Mesenchymal stem cell (in vitro differentiated cells and primary cell): ENCODE measurements at regions not wholly inside any gene's neighbourhood (a gene's known extent, or its start where the extent isn't known, plus 50 kb on each side); places are given as distances from the start of the nearest gene placed in this dataset.

Experiments
- DNase-seq: peaks from one replicate; pipeline ENCODE4 v3.0.0-alpha.2; 2013
- H2AFZ ChIP-seq: one replicate; pipeline ENCODE4 v1.6.1; 2013; ENCODE audit warnings: low read depth, mild to moderate bottlenecking, control low read depth, inconsistent platforms, low read length, moderate library complexity
- H2AK5ac ChIP-seq: 2 replicates; pipeline ENCODE4 v1.6.1; 2013; ENCODE audit warnings: low read length, moderate library complexity, mild to moderate bottlenecking, inconsistent platforms; ENCODE audit not compliant: severe bottlenecking
- H2BK120ac ChIP-seq: one replicate; pipeline ENCODE4 v1.6.1; 2013; ENCODE audit warnings: low read depth, mild to moderate bottlenecking, inconsistent platforms, low read length, moderate library complexity
- H2BK12ac ChIP-seq, 2 experiments: one replicate each; pipeline ENCODE4 v1.6.1; 2013; ENCODE audit warnings: inconsistent platforms in 2 of 2, low read length in 2 of 2, mild to moderate bottlenecking in 2 of 2, moderate library complexity in 2 of 2, control low read depth in 1 of 2
- H2BK15ac ChIP-seq: one replicate; pipeline ENCODE4 v1.6.1; 2013; ENCODE audit warnings: mild to moderate bottlenecking, low read depth, inconsistent platforms; ENCODE audit not compliant: poor library complexity, severe bottlenecking
- H2BK5ac ChIP-seq: 2 replicates; pipeline ENCODE4 v1.6.1; 2013; ENCODE audit warnings: low read depth, mild to moderate bottlenecking, low read length, control low read depth, inconsistent platforms; ENCODE audit not compliant: poor library complexity, severe bottlenecking
- H3K14ac ChIP-seq, 2 experiments: one replicate each; pipeline ENCODE4 v1.6.1; 2013; ENCODE audit warnings: inconsistent platforms in 2 of 2, low read length in 2 of 2, control low read depth in 1 of 2, mild to moderate bottlenecking in 1 of 2, moderate library complexity in 1 of 2
- H3K18ac ChIP-seq, 2 experiments: one replicate each; pipeline ENCODE4 v1.6.1; 2013; ENCODE audit warnings: inconsistent platforms in 2 of 2, low read length in 2 of 2, control low read depth in 1 of 2, low read depth in 1 of 2, mild to moderate bottlenecking in 1 of 2
- H3K23ac ChIP-seq, 2 experiments: one replicate each; pipeline ENCODE4 v1.6.1; 2013; ENCODE audit warnings: inconsistent platforms in 2 of 2, low read length in 2 of 2, mild to moderate bottlenecking in 2 of 2, moderate library complexity in 2 of 2, control low read depth in 1 of 2
- H3K27ac ChIP-seq: 2 replicates; pipeline ENCODE4 v1.5.1; 2013; ENCODE audit warnings: mild to moderate bottlenecking, moderate library complexity, low read length, control low read depth, inconsistent platforms; ENCODE audit not compliant: poor library complexity, severe bottlenecking
- H3K27me3 ChIP-seq, 2 experiments: 2 replicates each; pipeline versions ENCODE4 v1.6.1 to v1.7.0; 2013; ENCODE audit warnings: low read length in 2 of 2, mild to moderate bottlenecking in 2 of 2, moderate library complexity in 2 of 2, control low read depth in 1 of 2, inconsistent platforms in 1 of 2; ENCODE audit not compliant: control insufficient read depth in 1 of 2, insufficient read depth in 1 of 2
- H3K36me3 ChIP-seq, 2 experiments: 2 replicates each; pipeline versions ENCODE4 v1.6.1 to v1.7.0; 2013; ENCODE audit warnings: low read length in 2 of 2, control low read depth in 1 of 2, inconsistent platforms in 1 of 2, low read depth in 1 of 2, mild to moderate bottlenecking in 1 of 2; ENCODE audit not compliant: insufficient read depth in 2 of 2, control insufficient read depth in 1 of 2
- H3K4ac ChIP-seq, 2 experiments: one replicate each; pipeline ENCODE4 v1.6.1; 2013; ENCODE audit warnings: inconsistent platforms in 2 of 2, low read length in 2 of 2, mild to moderate bottlenecking in 2 of 2, moderate library complexity in 2 of 2, control low read depth in 1 of 2, low read depth in 1 of 2
- H3K4me1 ChIP-seq: 2 replicates; pipeline ENCODE4 v1.6.1; 2013; ENCODE audit warnings: low read depth, low read length, control low read depth; ENCODE audit not compliant: control insufficient read depth, insufficient read depth
- H3K4me2 ChIP-seq: 2 replicates; pipeline ENCODE4 v1.6.1; 2013; ENCODE audit warnings: low read length, mild to moderate bottlenecking, inconsistent platforms; ENCODE audit not compliant: poor library complexity, severe bottlenecking
- H3K4me3 ChIP-seq, 2 experiments: 2 replicates each; pipeline versions ENCODE4 v1.5.1 to v1.7.0; 2013; ENCODE audit warnings: low read length in 2 of 2, mild to moderate bottlenecking in 2 of 2, control low read depth in 1 of 2, low read depth in 1 of 2; ENCODE audit not compliant: insufficient read depth in 1 of 2
- H3K79me1 ChIP-seq: replicated peaks from 2 replicates; pipeline ENCODE4 v1.6.1; 2013; ENCODE audit warnings: mild to moderate bottlenecking, control low read depth, low read length, inconsistent platforms; ENCODE audit not compliant: poor library complexity, severe bottlenecking
- H3K9ac ChIP-seq: 2 replicates; pipeline ENCODE4 v1.7.0; 2013; ENCODE audit warnings: mild to moderate bottlenecking, low read length, moderate library complexity
- H3K9me3 ChIP-seq: 2 replicates; pipeline ENCODE4 v1.7.0; 2013; ENCODE audit warnings: mild to moderate bottlenecking, low read length; ENCODE audit not compliant: control insufficient read depth
- H4K8ac ChIP-seq: one replicate; pipeline ENCODE4 v1.6.1; 2013; ENCODE audit warnings: inconsistent platforms, mild to moderate bottlenecking, low read length, moderate library complexity
- H4K91ac ChIP-seq: one replicate; pipeline ENCODE4 v1.6.1; 2013; ENCODE audit warnings: mild to moderate bottlenecking, low read length, inconsistent platforms
- WGBS: methylation state at CpG from one replicate; pipeline ENCODE4 v1.1.7; 2013; ENCODE audit warnings: mixed read lengths; 5-methylcytosine and 5-hydroxymethylcytosine counted together

GRCh38 chr5:117587111-117587510 lies 1012.5 kb upstream of the SEMA6A start:
- H2BK5ac ChIP-seq: no peak overlapping the region
- H4K8ac ChIP-seq: no peak overlapping the region
- no peak overlapping the region for H2BK120ac ChIP-seq
- no peak overlapping the region for H3K4me2 ChIP-seq
- H2AK5ac ChIP-seq: no peak overlapping the region
- H3K27ac ChIP-seq: no peak overlapping the region
- no peak overlapping the region for H3K23ac ChIP-seq
- H2BK15ac ChIP-seq: no peak overlapping the region
- H3K36me3 ChIP-seq: no peaks in the 10 kb centered on the region
- 60% methylated on average over 1 of the region's 1 CpG for WGBS
- H3K4me1 ChIP-seq: no peaks in the 10 kb centered on the region
- H3K9me3 ChIP-seq: no peaks in the 10 kb centered on the region
- no peak overlapping the region for H4K91ac ChIP-seq
- no peaks in the 10 kb centered on the region for H3K27me3 ChIP-seq
- no peak overlapping the region for H2BK12ac ChIP-seq
- H2AFZ ChIP-seq: no peak overlapping the region
- H3K4ac ChIP-seq: no peak overlapping the region
- no peaks in the 10 kb centered on the region for H3K79me1 ChIP-seq
- H3K4me3 ChIP-seq: no peak overlapping the region
- no peak overlapping the region for H3K14ac ChIP-seq
- H3K9ac ChIP-seq: no peak overlapping the region
- no peak for DNase-seq
- H3K18ac ChIP-seq: no peak overlapping the region

GRCh38 chr5:117568622-117569021 lies 994.0 kb upstream of the SEMA6A start:
- Histone ChIP-seq H3K4me2 (no peak overlapping the region), H2BK15ac (no peak overlapping the region), H2BK120ac (no peak overlapping the region), H3K79me1 (no peaks in the 10 kb centered on the region), H4K8ac (no peak overlapping the region), H2AK5ac (no peak overlapping the region), H3K4me3 (no peak overlapping the region), H3K14ac (no peak overlapping the region), H2AFZ (no peak overlapping the region), H2BK12ac (no peak overlapping the region), H3K4ac (no peak overlapping the region), H3K9ac (no peak overlapping the region), H3K4me1 (no peaks in the 10 kb centered on the region), H3K18ac (no peak overlapping the region), H3K23ac (no peak overlapping the region), H4K91ac (no peak overlapping the region), H2BK5ac (no peak overlapping the region), H3K27ac (no peak overlapping the region), H3K9me3 (no peaks in the 10 kb centered on the region), H3K36me3 (no peaks in the 10 kb centered on the region), H3K27me3 (no peaks in the 10 kb centered on the region)
- WGBS: 100% methylated on average over 1 of the region's 1 CpG
- no peak for DNase-seq

- H4K8ac ChIP-seq: no peak overlapping the region
- no peak overlapping the region for H3K23ac ChIP-seq
- no peak overlapping the region for H3K14ac ChIP-seq
- H3K18ac ChIP-seq: no peak overlapping the region
- no peaks in the 10 kb centered on the region for H3K27me3 ChIP-seq
- H2BK5ac ChIP-seq: no peak overlapping the region
- H3K9ac ChIP-seq: no peak overlapping the region
- no peak overlapping the region for H3K4ac ChIP-seq
- no peak overlapping the region for H3K27ac ChIP-seq
- no peak overlapping the region for H2BK120ac ChIP-seq
- H3K4me3 ChIP-seq: no peak overlapping the region
- H2BK15ac ChIP-seq: no peak overlapping the region
- no peak overlapping the region for H3K4me2 ChIP-seq
- H3K9me3 ChIP-seq: no peaks in the 10 kb centered on the region
- no peaks in the 10 kb centered on the region for H3K36me3 ChIP-seq
- DNase-seq: no peak
- H3K79me1 ChIP-seq: no peaks in the 10 kb centered on the region
- no peaks in the 10 kb centered on the region for H3K4me1 ChIP-seq
- H2BK12ac ChIP-seq: no peak overlapping the region
- H4K91ac ChIP-seq: no peak overlapping the region
- 97% methylated on average over 2 of the region's 2 CpGs for WGBS
- H2AK5ac ChIP-seq: no peak overlapping the region
- no peak overlapping the region for H2AFZ ChIP-seq
Observed at GRCh38 chr5:117568126-117568525, 993.5 kb upstream of the SEMA6A start.

GRCh38 chr5:117562647-117563046 lies 988.0 kb upstream of the SEMA6A start:
- H3K4me3 ChIP-seq: no peak overlapping the region
- H2BK5ac ChIP-seq: no peak overlapping the region
- no peak overlapping the region for H3K4me2 ChIP-seq
- H2AK5ac ChIP-seq: no peak overlapping the region
- no peak overlapping the region for H3K18ac ChIP-seq
- no peak for DNase-seq
- WGBS: no CpG with 5 or more reads among the region's 1 CpG
- no peak overlapping the region for H3K14ac ChIP-seq
- no peak overlapping the region for H4K8ac ChIP-seq
- H3K9me3 ChIP-seq: no peaks in the 10 kb centered on the region
- H2BK15ac ChIP-seq: no peak overlapping the region
- H2AFZ ChIP-seq: no peak overlapping the region
- H3K4me1 ChIP-seq: no peaks in the 10 kb centered on the region
- no peak overlapping the region for H3K23ac ChIP-seq
- H3K36me3 ChIP-seq: no peaks in the 10 kb centered on the region
- H2BK120ac ChIP-seq: no peak overlapping the region
- H2BK12ac ChIP-seq: no peak overlapping the region
- H3K79me1 ChIP-seq: no peaks in the 10 kb centered on the region
- no peaks in the 10 kb centered on the region for H3K27me3 ChIP-seq
- no peak overlapping the region for H4K91ac ChIP-seq
- H3K4ac ChIP-seq: no peak overlapping the region
- H3K9ac ChIP-seq: no peak overlapping the region
- no peak overlapping the region for H3K27ac ChIP-seq
